Ovary (tissue), 3 donors: ENCODE measurements at regions not wholly inside any gene's neighbourhood (a gene's known extent, or its start where the extent isn't known, plus 50 kb on each side); places are given as distances from the start of the nearest gene placed in this dataset.

Experiments used
- EP300 ChIP-seq: sonication (generic); formaldehyde crosslinking; IDR thresholded peaks from one replicate; pipeline ENCODE4 v1.6.1; 2017; ENCODE audit warnings: antibody characterized with exemption
- TF ChIP-seq, protein P1 (sequence below), 3 donors: fragments of 450-650 bp in 2 of 3; fragments of 200-600 bp in 1 of 3; IDR thresholded peaks; one replicate each; pipeline versions ENCODE4 v1.5.1 to v1.8.0; 2016 to 2022; ENCODE audit warnings: antibody characterized with exemption in 3 of 3, mild to moderate bottlenecking in 1 of 3
- donor health status: DM: no; HTN: no; CAD: no.

GRCh38 chr4:171007618-171008390 lies 805.4 kb upstream of the GALNTL6 start:
- TF ChIP-seq EP300: no peak
- TF ChIP-seq, protein P1, sequence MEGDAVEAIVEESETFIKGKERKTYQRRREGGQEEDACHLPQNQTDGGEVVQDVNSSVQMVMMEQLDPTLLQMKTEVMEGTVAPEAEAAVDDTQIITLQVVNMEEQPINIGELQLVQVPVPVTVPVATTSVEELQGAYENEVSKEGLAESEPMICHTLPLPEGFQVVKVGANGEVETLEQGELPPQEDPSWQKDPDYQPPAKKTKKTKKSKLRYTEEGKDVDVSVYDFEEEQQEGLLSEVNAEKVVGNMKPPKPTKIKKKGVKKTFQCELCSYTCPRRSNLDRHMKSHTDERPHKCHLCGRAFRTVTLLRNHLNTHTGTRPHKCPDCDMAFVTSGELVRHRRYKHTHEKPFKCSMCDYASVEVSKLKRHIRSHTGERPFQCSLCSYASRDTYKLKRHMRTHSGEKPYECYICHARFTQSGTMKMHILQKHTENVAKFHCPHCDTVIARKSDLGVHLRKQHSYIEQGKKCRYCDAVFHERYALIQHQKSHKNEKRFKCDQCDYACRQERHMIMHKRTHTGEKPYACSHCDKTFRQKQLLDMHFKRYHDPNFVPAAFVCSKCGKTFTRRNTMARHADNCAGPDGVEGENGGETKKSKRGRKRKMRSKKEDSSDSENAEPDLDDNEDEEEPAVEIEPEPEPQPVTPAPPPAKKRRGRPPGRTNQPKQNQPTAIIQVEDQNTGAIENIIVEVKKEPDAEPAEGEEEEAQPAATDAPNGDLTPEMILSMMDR (IDR thresholded peaks at IDR 0.05): no peak
